Caki2 (cell line): ENCODE measurements at regions not wholly inside any gene's neighbourhood (a gene's known extent, or its start where the extent isn't known, plus 50 kb on each side); places are given as distances from the start of the nearest gene placed in this dataset.
A peak's percentile ranks its signal among the peaks of the same experiment; 100 is the strongest.

Source experiments
- DNase-seq: peaks from one replicate; pipeline ENCODE4 v3.0.0-alpha.2; 2015; ENCODE audit warnings: low read depth
- in situ Hi-C: cut with HindIII; loops from 2 replicates; pipeline ENCODE4 v1.10.0; 2016; ENCODE audit warnings: low sequenced_read_pairs, low pct_unique_long_range_greater_than_20kb, mixed read lengths

DNA sequence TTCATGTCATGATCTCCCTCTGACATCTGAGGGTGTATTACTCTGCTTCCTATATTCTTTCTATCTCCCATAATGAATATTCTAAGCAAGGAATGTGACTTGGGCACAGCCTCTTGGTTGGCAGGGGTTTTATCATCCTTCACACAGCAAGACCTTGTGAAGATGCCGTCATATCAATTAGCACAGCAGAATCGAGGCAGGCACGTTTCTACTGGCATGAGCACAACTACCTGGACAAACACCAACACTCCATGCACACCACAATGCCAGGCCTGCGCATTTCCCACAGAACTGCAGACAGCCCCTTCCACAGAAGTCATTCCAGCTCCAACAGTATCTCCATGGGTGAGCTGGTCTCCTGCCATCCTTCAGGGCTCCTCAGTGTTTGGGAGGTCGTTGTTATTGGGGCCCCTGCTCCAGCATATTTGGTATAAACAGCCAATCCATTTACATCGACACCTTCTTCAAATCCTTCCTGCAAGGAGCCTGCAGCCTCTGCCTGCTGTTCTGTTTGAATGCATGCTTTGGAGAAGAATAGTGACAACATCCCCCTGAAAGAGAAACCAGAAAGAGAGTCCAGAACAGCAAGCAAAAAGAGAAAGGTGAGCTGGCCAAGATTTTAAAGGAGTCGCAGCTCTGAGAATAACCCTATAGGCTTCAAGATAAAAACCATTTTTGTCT is 275.5 kb downstream of the SHOX2 start:
- in situ Hi-C loops = no loop called here
- DNase-seq = no peak

DNA sequence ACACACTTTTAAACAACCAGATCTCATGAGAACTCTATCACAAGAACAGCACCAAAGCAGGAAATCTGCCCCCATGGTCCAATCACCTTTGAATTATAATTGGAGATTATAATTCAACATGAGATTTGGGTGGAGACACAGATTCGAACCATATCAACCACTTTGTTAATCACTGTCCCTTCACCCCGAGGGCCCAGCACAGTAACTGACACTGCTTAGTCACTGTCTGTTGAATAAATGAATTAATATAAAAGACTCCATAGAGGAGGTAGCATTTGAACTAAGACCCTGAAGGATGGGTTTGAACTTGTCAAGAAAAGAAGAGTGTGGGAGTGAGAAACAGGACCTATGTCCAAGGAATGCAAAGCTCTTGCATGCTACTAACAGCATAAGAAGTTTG is 276.4 kb downstream of the SHOX2 start:
- in situ Hi-C loops = no loop called here
- no peak for DNase-seq

DNA sequence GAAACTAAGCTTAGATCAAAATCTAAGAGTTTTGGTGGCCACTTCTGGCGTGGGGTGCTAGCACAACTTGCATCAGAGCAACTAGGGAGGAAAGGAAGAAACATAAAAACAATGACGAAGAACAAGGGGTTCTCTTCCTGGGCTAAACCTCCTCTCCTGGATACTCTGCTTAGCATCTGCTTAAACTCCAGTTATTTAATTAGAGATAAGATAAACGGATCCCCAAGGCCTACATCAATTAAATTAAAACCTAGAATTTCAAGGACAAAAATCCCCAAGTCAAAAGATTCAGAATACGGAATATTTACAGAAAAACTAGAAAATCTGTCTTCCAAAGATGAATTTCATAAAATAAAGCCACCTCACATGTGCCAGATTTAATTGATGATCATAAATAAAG is 281.9 kb downstream of the SHOX2 start:
- in situ Hi-C loops = no loop called here
- DNase-seq = no peak

DNA sequence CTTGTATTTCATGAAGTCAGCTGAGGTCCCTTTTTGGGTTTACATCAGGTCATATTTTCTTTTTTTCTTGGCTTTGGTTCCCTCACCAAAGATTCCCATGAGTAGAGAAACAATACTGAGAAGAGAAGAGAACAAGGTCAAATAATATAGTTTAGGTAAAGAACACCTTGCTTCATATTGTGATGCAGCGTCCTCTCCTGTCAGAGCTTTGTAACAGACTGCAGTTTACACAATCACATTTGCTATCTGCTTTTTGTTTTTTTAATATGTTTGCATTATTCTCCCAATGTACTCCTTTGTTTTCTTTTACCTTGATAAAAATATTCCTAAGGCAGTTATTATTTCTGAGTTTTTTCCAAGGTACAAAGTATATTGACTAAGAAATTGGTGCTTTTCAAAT is 283.2 kb downstream of the SHOX2 start:
- in situ Hi-C loops = no loop called here
- no peak for DNase-seq

DNA sequence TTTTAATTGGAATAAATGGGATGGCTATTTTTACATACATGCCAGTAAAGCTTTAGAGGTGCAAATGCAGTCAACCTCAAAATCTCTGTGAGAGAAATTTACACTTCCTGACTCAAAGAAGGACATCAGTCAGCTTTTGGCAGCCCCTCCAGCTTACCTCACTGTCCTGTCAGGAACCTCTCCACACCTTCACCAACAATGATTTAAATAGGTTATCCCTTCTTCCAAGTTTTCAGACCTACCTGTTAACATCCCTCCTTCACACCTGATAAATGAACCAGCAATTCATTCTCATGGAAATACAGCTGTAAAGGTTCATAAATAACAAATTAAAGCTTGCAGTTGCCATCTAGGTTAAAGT is 286.1 kb downstream of the SHOX2 start:
- in situ Hi-C loops = no loop called here
- no peak for DNase-seq

DNA sequence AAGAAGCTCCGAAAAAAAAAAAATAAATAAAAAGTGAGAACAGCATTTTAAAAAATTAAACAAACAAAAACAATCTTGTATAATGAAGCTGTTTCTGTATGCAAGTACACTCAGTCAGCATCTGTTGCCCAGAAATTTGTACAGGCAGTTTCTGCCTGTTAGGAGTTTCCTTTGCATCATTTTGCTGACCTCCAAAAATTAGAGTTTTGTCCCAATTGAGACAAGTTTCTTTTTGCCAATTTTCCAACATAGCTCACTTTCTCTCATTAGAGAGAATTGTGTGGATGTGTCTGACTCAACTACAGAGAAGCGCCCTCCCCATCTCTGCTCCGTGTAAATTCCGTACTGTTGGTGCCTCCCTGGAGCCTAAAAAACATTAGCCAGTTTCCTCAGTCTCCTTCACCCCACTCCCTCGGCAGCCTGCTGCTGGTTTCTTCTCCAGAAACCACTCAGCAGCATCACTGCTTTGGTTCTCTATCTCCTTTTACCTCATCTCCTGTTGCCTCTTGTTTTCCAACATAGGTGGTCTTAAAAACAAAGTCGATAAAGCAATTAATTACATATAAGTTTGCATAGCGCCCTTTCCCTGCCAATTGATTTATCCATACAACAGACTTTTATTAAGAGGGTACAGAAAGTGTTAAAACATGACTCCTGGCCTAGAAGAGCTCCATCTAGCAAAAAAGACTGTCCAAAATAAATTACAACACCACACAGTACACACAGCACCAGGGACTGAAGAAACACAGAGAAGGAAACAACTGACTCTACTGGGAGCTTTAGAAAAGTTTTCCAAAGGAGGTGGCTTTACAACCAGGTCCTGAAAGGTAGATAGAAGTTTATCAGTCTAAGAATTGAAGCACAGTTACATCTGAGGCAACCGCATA is 286.7 kb downstream of the SHOX2 start:
- in situ Hi-C loops = no loop called here

DNA sequence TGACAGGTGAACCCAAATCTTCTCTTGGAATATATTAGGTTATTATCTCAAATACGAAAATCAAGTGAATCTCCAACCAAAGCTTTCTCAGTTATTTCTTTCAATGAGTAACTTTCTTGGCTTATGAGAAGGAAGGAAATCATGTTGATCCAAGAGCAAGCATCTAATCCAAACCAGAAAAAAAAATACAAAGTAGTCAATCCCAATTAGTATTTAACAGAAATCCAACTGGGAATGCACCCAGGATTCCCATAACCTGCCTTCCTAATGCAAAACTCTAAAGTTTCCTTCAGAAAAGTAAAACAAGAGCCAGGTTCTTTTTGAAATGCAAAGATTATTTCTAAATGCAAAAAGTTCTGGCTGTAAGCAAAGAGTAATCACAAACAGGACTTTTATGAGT is 289.3 kb downstream of the SHOX2 start:
- in situ Hi-C loops = no loop called here
- DNase-seq = no peak

More for the DNA sequence above, 286.7 kb downstream of the SHOX2 start:
- no peak for DNase-seq

DNA sequence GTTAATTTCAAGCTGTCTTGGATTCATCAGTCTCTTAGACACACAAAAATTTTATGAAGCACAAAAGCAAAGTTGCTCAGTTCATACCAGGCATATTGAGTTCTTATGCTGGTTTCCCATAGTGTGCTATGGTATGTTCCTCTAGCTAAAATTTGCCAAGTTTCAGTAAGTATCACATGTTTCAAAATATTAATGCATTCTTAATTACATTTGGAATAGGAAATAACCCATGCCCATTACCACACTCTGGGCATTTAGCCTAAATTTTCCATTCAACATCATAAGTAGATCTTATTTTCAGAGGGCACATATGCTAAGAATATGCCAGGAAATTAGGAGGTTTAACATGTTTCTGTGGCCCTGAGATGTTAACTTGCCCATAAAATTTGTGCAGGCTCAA is 289.9 kb downstream of the SHOX2 start:
- DNase-seq = no peak
- in situ Hi-C loops = no loop called here

DNA sequence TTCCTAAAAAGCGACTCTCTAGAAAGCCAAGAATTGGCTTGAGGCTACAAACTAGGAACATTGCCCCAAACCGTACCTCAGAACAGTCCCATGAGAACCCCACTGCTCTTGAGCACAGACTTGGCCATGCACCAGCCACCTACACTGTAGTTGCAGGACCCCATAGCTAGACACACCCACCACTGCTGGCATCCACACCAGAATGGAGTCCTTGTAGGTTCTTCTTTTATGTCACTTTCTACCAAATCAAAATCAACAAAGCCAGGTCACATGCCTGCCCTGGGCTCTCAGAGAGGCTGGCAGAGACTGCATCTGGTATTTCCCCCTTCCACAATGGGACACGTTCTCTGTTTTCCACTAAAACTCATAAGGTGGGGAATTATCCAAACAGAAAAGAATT is 290.5 kb downstream of the SHOX2 start:
- in situ Hi-C loops = no loop called here
- no peak for DNase-seq

DNA sequence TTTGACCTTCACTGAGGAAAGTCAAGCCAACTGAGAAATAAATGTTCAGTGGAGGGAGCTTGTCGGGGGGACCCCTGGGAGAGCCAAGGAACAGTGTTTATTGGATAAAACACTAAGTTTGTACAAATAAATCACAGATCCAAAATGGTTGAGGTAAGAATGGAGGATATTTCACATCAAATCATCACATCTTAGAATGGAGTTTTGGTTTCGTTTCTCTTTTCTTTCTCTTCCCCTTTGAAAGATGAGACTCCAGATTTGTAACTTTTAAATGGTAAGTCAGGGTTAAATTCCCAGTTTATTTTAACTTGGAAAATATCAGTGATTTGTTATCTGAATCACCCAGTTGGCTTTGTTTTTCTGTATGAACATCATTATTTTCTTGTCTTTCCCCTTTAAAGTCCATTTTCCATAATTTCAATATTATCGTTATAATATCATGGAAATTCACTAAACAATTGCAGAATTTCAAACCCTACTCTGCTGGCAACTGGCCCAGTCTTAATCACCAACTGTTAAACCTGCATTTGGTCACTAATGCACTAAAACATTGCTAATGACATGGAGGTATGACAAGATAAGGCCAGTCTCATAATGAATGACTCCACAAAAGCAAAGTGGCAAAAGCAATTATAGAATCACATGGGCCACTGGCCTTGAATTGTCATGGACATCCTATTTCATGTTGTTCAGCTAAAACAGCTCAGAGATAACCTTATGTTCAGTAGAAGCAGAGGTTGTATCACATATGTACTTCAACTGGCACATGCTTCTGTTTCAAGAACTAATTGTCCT is 295.1 kb downstream of the SHOX2 start:
- DNase-seq = no peak
- in situ Hi-C loops = no loop called here

DNA sequence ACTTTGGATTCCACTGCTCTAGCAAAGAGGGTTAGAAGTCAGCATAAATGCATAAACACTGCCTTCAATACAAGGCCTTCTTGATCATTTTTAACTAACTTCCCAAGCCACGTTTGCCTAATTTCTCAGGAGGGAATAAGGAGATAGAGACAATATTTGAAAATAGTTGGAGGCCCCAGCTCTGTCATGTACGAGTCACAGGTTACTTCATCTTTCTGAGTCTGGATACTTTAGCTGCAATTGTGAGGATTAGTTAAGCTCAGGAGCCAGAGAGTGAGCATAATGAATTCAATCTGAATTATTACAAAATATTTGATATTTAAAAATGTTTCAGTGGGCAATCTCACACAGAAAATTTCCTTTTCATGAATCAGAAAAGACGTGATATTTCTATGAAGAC is 298.9 kb downstream of the SHOX2 start:
- DNase-seq = no peak
- in situ Hi-C loops = no loop called here

DNA sequence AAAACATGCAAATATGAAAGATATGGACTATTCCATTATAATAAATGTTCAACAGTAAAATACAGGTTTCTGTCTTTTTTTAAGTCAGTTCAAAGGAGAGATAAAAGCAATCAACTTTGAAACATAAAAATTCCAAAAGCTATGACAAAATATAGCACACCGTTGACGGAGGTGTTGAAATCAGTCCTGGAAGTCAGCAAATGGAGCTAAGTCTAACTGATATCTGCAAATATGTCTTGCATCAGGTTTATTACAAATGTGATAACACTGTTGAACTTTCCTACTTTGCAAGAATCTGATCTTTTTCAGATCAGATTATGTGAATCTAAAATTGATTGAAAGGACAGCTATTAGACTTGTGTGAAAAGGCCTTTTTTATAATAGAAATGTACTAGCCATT is 300.7 kb downstream of the SHOX2 start:
- in situ Hi-C loops = no loop called here
- DNase-seq = no peak

DNA sequence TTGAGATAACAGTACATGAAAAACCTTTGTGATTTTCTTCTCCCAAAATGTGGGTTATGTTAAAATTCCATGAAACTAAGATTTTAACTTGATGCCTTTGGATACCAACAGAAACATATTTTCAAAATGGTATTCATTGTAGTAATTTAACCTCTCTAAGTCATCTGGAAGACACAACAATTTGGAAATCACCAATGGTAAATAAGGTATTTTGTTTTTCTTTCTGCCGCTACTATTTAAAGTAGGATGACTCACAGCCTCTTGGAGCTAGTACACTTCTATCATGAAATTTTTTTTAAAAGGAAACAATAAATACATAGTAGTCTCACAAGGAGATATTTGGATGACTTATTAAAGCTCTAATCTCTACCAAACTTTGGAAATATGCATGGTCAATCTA is 291.6 kb upstream of the VEPH1 start:
- DNase-seq = no peak
- in situ Hi-C loops = no loop called here

DNA sequence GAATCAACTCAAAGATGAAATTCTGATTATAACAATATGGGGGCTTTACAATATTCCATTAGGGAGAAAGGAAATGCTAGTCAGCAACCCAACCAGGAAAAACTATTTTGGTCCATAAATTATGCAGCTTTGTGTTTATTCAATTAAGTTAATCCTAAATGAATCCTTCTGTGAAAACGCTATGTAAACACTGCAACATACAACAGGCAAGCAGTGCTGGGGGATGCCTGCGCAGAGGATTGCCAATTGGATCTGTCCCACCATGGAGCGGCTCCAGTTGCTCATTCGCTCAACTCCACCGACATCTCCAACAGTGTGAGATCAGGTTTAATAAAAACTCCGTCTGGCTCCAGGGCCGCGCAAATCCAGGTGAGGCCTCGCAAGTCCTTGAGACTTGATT is 290.5 kb upstream of the VEPH1 start:
- no peak for DNase-seq
- in situ Hi-C loops = no loop called here

DNA sequence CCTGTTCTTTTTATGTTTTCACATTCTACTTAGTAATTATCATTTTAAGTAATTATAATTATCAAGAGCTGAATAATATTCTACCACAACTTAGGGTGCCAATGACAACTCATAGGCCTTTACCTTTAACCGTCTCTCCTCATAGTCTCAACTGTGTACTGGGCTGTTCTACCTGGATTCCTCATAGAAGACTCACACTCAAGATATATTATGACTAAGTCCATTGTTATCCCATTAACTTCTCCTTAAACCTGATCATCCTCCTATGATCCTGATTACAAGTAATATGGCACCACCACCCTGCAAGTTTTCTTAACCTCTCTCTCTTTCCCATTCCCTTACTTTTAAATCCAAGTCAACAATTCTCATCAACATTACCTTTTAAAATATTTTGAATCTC is 285.9 kb upstream of the VEPH1 start:
- no peak for DNase-seq
- in situ Hi-C loops = no loop called here

DNA sequence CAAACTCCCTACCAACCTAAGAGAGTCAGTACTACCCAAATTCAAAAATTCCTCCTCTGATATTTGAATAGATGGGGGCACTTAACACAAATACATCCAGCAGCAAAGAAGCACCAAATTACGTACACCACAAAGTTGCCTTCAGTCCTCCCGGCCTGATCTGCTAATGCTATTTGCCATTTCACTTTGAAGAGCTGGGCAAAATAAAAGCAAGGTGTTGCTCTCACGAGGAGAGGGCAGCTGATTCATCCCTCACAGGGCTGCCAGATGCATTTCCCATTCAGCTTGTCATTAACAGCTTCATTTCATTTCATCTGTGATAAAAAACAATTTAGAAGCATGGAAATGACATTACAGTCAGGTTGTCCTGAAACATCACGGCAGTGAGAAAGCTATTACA is 283.4 kb upstream of the VEPH1 start:
- in situ Hi-C loops = no loop called here
- DNase-seq = peak; percentile 17

DNA sequence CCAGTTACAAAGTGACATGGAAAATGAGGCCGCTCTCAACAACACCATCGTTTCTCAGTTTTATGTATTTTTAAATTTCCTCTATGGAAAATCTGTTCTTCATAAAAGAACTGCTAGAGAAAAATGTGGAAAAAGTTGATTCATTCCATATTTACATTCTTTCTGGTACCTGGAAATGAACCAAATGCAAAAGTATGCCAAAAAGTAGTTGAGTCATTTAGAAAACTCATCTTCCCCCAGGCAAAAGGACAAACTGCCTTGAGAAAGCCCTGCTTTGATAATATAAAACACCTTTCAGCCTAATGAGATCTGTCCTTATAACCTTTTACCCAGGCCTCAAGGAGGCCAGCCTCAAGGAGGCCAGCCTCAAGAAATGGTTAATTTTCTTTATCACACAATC is 283.0 kb upstream of the VEPH1 start:
- in situ Hi-C loops = no loop called here

DNA sequence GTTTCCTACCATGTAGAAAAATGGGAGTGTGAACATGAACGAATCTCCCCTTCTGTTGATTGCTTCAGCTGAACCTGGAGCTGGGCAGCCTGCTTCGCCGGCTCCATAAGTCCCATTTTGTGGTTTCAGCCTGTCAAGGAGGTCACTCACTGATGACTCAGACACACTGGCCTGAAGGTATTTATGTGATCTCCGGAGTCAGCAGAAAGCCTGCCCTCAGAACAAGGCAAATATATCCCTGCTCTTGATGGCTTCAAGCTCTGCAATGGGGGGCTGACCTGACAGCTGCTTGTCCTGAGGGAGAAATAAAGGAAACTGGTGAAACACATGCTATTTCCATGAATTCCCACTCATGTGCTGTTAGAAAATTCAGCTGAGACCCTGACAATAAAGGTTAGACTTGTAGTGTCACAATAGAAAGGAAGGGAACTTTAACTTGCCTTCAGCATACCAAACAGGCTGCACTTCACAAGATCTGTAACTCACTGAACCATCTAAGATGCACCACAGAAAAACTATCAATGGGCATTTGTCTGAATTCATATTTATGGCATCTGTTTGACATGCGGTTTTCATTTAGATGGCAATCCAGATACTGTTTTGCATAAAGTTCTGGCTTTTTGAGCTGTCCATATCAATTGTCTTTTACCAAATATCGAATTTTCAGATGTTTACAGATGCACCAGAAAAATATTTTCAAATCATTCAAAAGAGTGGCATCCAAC is 282.0 kb upstream of the VEPH1 start:
- DNase-seq = peak; percentile 81
- in situ Hi-C loops = no loop called here

More for the DNA sequence above, 283.0 kb upstream of the VEPH1 start:
- DNase-seq = peak; percentile 18

DNA sequence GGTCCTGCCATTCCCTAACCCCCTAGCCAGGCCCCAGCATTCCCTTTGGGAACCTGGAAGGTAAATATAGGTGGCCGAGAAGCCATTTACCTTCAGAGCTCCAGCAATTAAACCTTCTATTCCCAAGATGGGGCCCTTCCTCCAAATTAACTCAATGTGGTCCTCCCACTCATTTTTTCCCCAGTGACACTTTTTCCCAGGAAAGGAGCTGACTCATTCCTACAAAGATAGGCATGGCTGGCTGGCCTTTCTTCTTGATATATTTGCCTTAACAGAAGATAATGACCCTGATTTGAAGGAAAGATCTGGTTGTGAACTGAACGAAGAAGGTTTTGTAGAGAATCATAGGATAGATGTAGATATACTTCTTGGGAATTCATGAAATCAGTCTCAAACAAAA is 279.0 kb upstream of the VEPH1 start:
- in situ Hi-C loops = no loop called here

More for the DNA sequence above, 279.0 kb upstream of the VEPH1 start:
- DNase-seq = peak; percentile 43
